Type B pancreatic cell (in vitro differentiated cells): ENCODE measurements at regions not wholly inside any gene's neighbourhood (a gene's known extent, or its start where the extent isn't known, plus 50 kb on each side); places are given as distances from the start of the nearest gene placed in this dataset.

Experiments used
- DNase-seq: peaks from one replicate; pipeline ENCODE4 v3.0.0; 2021; ENCODE audit warnings: mixed read lengths; ENCODE audit not compliant: unreplicated experiment; ENCODE audit errors: extremely low spot score
- H3K27ac Mint-ChIP-seq: 2 replicates; pipeline ENCODE4 v1.8.0; 2021; ENCODE audit warnings: mild to moderate bottlenecking, mixed read lengths
- H3K27me3 Mint-ChIP-seq: 2 replicates; pipeline ENCODE4 v1.8.0; 2021; ENCODE audit warnings: mixed read lengths
- H3K36me3 Mint-ChIP-seq: 2 replicates; pipeline ENCODE4 v1.8.0; 2021; ENCODE audit warnings: mixed read lengths
- H3K4me1 Mint-ChIP-seq: one replicate; pipeline ENCODE4 v1.8.0; 2021; ENCODE audit warnings: mixed read lengths; ENCODE audit not compliant: unreplicated experiment
- H3K4me3 Mint-ChIP-seq: 2 replicates; pipeline ENCODE4 v1.8.0; 2021; ENCODE audit warnings: mild to moderate bottlenecking, mixed read lengths
- H3K9me3 Mint-ChIP-seq: 2 replicates; pipeline ENCODE4 v1.8.0; 2021; ENCODE audit warnings: mixed read lengths
- TF ChIP-seq, protein P1 (sequence below): fragments of 200-600 bp; sonication (generic); conservative IDR thresholded peaks from 2 replicates; pipeline ENCODE4 v1.5.0; 2021; ENCODE audit warnings: antibody characterized with exemption, mild to moderate bottlenecking

DNA sequence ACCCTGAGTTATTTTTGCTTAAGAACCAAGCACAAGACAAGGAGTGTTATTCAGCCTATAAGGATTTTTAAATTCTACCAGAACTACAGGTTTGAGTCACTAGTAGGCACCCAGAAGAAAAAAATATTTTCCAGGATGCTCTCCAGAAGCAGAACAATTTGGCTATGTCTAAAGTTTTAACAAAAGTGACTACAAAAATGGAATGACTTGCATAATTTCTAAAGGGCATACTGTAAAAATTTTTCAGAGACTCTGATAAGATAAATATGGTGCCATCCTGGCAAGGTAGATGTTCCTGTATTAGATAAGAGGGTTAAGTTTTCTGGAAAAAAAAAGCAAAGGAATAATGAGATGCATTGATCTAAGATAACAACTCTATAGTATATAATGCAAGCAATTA, 68.6 kb upstream of the FAM9A start:
- H3K27ac Mint-ChIP-seq: no peak overlapping the region
- no peaks in the 10 kb centered on the region for H3K4me1 Mint-ChIP-seq
- H3K27me3 Mint-ChIP-seq: no peaks in the 10 kb centered on the region
- TF ChIP-seq, protein P1, sequence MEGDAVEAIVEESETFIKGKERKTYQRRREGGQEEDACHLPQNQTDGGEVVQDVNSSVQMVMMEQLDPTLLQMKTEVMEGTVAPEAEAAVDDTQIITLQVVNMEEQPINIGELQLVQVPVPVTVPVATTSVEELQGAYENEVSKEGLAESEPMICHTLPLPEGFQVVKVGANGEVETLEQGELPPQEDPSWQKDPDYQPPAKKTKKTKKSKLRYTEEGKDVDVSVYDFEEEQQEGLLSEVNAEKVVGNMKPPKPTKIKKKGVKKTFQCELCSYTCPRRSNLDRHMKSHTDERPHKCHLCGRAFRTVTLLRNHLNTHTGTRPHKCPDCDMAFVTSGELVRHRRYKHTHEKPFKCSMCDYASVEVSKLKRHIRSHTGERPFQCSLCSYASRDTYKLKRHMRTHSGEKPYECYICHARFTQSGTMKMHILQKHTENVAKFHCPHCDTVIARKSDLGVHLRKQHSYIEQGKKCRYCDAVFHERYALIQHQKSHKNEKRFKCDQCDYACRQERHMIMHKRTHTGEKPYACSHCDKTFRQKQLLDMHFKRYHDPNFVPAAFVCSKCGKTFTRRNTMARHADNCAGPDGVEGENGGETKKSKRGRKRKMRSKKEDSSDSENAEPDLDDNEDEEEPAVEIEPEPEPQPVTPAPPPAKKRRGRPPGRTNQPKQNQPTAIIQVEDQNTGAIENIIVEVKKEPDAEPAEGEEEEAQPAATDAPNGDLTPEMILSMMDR: no peak
- DNase-seq: no peak
- H3K36me3 Mint-ChIP-seq: no peaks in the 10 kb centered on the region
- H3K9me3 Mint-ChIP-seq: no peaks in the 10 kb centered on the region
- H3K4me3 Mint-ChIP-seq: no peak overlapping the region

DNA sequence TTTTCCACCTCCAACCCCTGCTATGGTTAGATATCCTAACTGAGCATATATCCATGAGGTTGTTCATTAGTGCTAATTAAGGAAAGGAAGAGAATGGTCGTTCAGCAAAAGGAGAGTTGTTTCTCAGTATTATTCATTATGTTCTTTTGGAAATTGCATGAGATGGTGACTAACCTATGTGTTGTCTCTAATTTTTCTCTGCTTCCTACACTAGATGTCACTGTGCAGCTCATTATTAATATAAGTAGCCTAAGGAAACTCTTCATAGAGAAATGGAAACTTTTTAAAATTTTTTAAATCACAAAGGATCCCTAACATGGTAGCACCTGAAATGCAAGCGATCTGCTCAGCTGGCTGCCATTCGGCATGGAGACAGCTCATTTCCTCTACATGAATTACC, 67.7 kb upstream of the FAM9A start:
- no peaks in the 10 kb centered on the region for H3K27me3 Mint-ChIP-seq
- no peaks in the 10 kb centered on the region for H3K4me1 Mint-ChIP-seq
- H3K27ac Mint-ChIP-seq: no peak overlapping the region

DNA sequence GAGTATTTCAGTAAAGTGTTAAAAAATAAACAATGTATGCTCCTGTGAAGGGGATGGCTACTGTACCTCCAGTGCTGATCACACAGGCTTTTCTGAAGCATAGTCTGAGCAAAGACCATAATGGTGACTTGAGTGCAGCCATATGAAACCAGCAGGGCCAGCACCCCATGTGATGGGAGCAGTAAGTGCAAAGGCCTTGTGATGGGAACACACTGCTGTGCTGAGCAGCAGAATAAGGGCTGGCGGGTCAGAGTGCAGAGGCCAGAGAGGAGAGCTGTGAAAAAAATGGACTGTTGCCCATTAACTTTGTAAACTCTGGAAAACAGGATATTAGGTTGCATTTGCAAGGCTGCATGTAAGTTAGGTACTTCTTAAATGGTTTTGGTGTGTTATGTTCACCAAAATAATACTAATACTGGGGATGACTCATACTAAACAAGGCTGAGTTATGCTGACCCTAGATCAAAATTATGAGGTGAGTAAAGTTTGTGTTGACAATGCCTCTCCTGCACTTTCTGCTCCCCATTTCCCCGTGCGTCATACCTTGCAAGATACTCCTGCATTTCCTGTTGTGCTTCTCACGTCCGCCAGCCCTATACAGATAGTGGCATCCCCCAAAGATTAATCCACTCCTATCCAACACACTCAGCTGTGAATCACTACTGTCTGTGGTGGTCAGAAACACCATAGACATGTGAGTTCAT, 67.0 kb upstream of the FAM9A start:
- H3K4me3 Mint-ChIP-seq: no peak overlapping the region
- H3K27ac Mint-ChIP-seq: no peak overlapping the region
- H3K4me1 Mint-ChIP-seq: no peaks in the 10 kb centered on the region
- H3K36me3 Mint-ChIP-seq: no peaks in the 10 kb centered on the region
- no peaks in the 10 kb centered on the region for H3K9me3 Mint-ChIP-seq
- TF ChIP-seq, protein P1: no peak
- no peaks in the 10 kb centered on the region for H3K27me3 Mint-ChIP-seq
- DNase-seq: no peak

More for the DNA sequence above, 67.7 kb upstream of the FAM9A start:
- no peaks in the 10 kb centered on the region for H3K9me3 Mint-ChIP-seq
- no peaks in the 10 kb centered on the region for H3K36me3 Mint-ChIP-seq
- DNase-seq: no peak
- no peak overlapping the region for H3K4me3 Mint-ChIP-seq
- TF ChIP-seq, protein P1: peak; percentile 30

DNA sequence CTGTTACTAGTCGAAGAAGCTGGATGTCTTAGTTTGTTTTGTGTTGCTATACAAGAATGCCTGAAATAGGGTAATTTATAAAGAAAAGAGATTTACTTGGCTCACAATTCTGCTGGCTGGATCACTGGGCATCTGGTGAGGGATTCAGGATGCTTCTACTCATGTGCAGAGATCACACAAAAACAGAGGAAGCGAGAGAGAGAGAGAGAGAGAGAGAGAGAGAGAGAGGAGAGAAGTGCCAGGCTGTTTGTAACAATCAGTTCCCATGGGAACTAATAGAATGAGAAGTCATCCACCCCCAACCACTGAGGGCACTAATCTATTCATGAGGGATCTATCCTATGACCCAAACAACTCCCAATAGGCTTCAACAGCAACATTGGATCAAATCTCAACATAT, 66.2 kb upstream of the FAM9A start:
- H3K9me3 Mint-ChIP-seq: no peaks in the 10 kb centered on the region
- no peak overlapping the region for H3K27ac Mint-ChIP-seq
- TF ChIP-seq, protein P1: no peak
- no peaks in the 10 kb centered on the region for H3K36me3 Mint-ChIP-seq
- no peak for DNase-seq
- no peaks in the 10 kb centered on the region for H3K27me3 Mint-ChIP-seq
- no peak overlapping the region for H3K4me3 Mint-ChIP-seq
- no peaks in the 10 kb centered on the region for H3K4me1 Mint-ChIP-seq

DNA sequence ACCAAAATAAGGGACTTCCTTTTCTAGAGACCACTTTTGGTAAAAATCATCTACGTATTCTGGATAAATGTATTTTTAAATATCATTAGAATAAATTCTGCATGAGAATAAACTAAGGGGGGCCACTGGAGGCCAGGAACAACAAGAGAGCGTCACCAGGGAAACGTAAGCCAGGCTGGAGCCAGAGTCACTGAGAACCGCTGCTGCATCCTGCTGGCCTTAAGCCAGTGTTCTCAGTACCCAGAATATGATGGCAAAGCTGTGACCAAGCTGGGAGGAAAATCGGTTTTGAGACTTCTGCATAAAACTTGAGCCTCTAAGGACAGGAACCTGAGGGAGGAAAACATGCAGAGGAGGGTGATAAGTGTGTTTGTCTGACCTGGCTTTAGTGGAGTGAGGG, 63.0 kb upstream of the FAM9A start:
- no peaks in the 10 kb centered on the region for H3K36me3 Mint-ChIP-seq
- TF ChIP-seq, protein P1: no peak
- H3K4me3 Mint-ChIP-seq: no peak overlapping the region
- H3K27ac Mint-ChIP-seq: no peak overlapping the region
- no peak for DNase-seq
- H3K9me3 Mint-ChIP-seq: no peaks in the 10 kb centered on the region
- H3K4me1 Mint-ChIP-seq: no peaks in the 10 kb centered on the region
- H3K27me3 Mint-ChIP-seq: no peaks in the 10 kb centered on the region
